Nephron progenitor cell (in vitro differentiated cells): ENCODE measurements at regions not wholly inside any gene's neighbourhood (a gene's known extent, or its start where the extent isn't known, plus 50 kb on each side); places are given as distances from the start of the nearest gene placed in this dataset.

ENCODE experiments used
- DNase-seq: peaks from one replicate; pipeline ENCODE4 v3.0.0; 2021
- H3K27ac Mint-ChIP-seq: 2 replicates; pipeline ENCODE4 v1.8.0; 2021; ENCODE audit warnings: mild to moderate bottlenecking, moderate library complexity, mixed read lengths
- H3K27me3 Mint-ChIP-seq: 2 replicates; pipeline ENCODE4 v1.8.0; 2021; ENCODE audit warnings: mild to moderate bottlenecking, low read depth, mixed read lengths; ENCODE audit not compliant: poor library complexity
- H3K36me3 Mint-ChIP-seq: 2 replicates; pipeline ENCODE4 v1.8.0; 2021; ENCODE audit warnings: low read depth, mixed read lengths
- H3K4me1 Mint-ChIP-seq: 2 replicates; pipeline ENCODE4 v1.8.0; 2021; ENCODE audit warnings: mixed read lengths
- H3K4me3 Mint-ChIP-seq: 2 replicates; pipeline ENCODE4 v1.8.0; 2021; ENCODE audit warnings: mild to moderate bottlenecking, moderate library complexity, mixed read lengths
- H3K9me3 Mint-ChIP-seq: 2 replicates; pipeline ENCODE4 v1.8.0; 2021; ENCODE audit warnings: mild to moderate bottlenecking, moderate library complexity, mixed read lengths
- TF ChIP-seq, protein P1 (sequence below): fragments of 200-600 bp; sonication (generic); IDR thresholded peaks from 2 replicates; pipeline ENCODE4 v1.5.0; 2021; ENCODE audit warnings: antibody characterized with exemption

DNA sequence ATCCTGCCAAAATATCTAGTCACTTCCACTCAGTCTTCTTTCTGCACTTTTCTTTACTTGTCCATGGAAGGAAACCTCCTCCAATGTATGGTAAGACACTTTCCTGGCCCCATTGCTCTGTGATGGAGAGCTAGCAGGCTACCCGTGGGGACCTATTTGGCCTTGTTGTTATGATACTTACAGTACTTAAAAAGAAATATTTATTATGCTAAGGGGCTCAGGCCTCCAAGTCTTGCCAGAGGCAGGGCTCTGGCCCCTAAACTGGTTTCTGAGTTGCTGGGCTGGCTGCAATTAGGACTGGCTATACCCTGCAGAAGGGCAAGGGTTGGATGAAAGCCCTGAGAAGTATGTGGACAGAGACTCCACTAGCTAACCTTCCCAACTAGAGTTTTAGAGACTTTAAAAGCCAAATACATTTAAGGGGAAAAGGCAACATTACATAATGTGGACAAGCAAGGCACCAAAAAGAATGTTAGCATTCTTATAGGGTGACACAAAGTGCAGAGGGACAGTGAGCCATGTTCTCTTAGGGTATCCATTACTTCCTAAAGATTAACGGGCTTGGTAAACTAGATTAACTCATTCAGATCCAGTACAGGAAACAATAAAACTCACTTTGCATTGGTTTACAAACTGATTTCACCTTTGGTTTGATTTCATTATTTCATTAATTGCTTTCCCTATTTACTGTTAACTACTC lies 84.9 kb upstream of the INHBA start:
- peaks cover 17% of the 10 kb centered on the region for H3K4me1 Mint-ChIP-seq
- TF ChIP-seq, protein P1, sequence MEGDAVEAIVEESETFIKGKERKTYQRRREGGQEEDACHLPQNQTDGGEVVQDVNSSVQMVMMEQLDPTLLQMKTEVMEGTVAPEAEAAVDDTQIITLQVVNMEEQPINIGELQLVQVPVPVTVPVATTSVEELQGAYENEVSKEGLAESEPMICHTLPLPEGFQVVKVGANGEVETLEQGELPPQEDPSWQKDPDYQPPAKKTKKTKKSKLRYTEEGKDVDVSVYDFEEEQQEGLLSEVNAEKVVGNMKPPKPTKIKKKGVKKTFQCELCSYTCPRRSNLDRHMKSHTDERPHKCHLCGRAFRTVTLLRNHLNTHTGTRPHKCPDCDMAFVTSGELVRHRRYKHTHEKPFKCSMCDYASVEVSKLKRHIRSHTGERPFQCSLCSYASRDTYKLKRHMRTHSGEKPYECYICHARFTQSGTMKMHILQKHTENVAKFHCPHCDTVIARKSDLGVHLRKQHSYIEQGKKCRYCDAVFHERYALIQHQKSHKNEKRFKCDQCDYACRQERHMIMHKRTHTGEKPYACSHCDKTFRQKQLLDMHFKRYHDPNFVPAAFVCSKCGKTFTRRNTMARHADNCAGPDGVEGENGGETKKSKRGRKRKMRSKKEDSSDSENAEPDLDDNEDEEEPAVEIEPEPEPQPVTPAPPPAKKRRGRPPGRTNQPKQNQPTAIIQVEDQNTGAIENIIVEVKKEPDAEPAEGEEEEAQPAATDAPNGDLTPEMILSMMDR, result no peak
- no peak overlapping the region for H3K27ac Mint-ChIP-seq
- no peaks in the 10 kb centered on the region for H3K27me3 Mint-ChIP-seq
- no peak for DNase-seq
- no peaks in the 10 kb centered on the region for H3K9me3 Mint-ChIP-seq
- H3K36me3 Mint-ChIP-seq, result no peaks in the 10 kb centered on the region
- H3K4me3 Mint-ChIP-seq, result no peak overlapping the region

DNA sequence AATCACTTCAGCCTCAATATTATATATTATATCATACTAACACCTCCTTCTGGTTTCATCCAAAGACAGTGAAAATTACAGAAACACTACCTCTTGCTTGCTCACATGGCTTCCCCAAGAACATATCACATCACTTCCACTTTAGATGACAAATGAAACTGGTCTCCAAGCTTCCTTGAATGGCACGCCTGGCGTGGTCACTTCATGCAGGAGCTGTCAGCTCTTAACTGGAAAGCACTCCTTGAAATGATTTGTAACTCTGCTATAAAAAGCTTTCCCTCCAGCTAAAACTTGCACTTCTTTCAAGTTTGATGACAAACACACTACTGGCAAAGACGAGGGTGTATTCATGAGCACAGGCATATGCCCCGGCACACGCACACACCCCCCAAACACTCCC lies 84.1 kb upstream of the INHBA start:
- TF ChIP-seq, protein P1, result no peak
- no peaks in the 10 kb centered on the region for H3K27me3 Mint-ChIP-seq
- H3K4me3 Mint-ChIP-seq, result no peak overlapping the region
- DNase-seq, result no peak
- H3K9me3 Mint-ChIP-seq, result no peaks in the 10 kb centered on the region
- H3K27ac Mint-ChIP-seq, result no peak overlapping the region
- H3K4me1 Mint-ChIP-seq, result peaks cover 17% of the 10 kb centered on the region
- H3K36me3 Mint-ChIP-seq, result no peaks in the 10 kb centered on the region

DNA sequence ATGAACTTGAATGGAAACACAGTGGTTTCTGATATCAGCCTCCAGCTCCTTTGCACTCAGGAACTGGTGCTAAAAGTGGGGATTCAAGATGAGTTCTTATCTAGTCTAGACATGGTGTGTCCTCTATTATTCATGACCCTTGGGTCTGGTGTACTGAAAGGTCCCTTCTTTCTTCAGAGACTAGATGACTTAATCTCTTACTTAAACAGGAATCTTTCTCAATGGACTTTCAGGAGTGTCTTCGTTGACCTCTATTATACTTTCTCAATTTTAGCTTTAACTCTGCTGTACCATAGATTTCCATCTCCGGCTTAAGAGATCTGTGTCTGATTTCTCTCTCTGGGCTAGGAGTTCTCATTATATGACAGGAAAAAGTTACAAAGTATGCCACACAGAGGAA lies 83.5 kb upstream of the INHBA start:
- H3K27me3 Mint-ChIP-seq, result no peaks in the 10 kb centered on the region
- H3K36me3 Mint-ChIP-seq, result no peaks in the 10 kb centered on the region
- no peak overlapping the region for H3K27ac Mint-ChIP-seq
- TF ChIP-seq, protein P1, result no peak
- H3K4me1 Mint-ChIP-seq, result peaks cover 17% of the 10 kb centered on the region
- no peaks in the 10 kb centered on the region for H3K9me3 Mint-ChIP-seq
- no peak overlapping the region for H3K4me3 Mint-ChIP-seq
- DNase-seq, result no peak

DNA sequence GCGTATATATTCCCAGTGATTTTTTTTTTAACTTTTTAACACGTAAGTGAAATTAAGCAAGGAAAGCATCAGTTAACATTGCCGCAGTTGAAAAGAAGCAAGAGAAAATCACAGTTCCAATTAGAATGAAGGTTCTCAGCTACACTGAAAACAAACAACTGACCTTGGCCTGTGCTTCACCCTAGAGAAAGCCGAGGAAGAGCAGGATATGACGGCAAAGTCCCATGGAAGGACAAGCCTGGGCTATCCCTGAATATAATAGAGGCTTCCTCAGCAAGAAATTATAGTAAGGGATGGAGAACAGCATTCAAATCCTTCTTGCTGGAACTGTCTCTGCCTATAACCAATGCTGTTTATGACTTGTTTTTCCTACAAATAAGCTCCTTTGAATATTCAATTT lies 83.0 kb upstream of the INHBA start:
- DNase-seq, result no peak
- Mint-ChIP-seq H3K4me3 (no peak overlapping the region), H3K27ac (no peak overlapping the region), H3K36me3 (no peaks in the 10 kb centered on the region), H3K4me1 (peaks cover 14% of the 10 kb centered on the region), H3K27me3 (no peaks in the 10 kb centered on the region), H3K9me3 (no peaks in the 10 kb centered on the region)
- TF ChIP-seq, protein P1, result no peak

DNA sequence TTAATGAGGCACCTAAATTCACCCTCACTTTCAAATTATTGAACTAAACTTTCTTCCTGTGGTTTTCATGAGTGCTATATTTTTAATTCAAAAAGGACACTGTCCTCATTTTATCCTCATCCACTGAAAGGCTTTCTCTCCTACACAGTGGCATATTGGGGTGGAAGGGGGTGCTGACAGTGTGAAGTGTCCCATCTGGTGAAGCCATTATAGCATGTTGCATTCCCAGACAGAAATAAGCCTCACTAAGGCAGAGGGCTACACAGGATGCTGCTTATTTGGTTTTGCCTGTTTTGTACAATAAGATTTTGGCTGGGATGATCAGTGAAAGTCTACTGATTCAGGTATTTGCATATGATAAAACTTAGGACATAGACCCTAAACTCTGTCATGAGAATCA lies 82.4 kb upstream of the INHBA start:
- TF ChIP-seq, protein P1, result no peak
- Mint-ChIP-seq H3K27ac (no peak overlapping the region), H3K36me3 (no peaks in the 10 kb centered on the region), H3K4me3 (no peak overlapping the region), H3K9me3 (no peaks in the 10 kb centered on the region), H3K27me3 (no peaks in the 10 kb centered on the region), H3K4me1 (peaks cover 8% of the 10 kb centered on the region)
- DNase-seq, result no peak

DNA sequence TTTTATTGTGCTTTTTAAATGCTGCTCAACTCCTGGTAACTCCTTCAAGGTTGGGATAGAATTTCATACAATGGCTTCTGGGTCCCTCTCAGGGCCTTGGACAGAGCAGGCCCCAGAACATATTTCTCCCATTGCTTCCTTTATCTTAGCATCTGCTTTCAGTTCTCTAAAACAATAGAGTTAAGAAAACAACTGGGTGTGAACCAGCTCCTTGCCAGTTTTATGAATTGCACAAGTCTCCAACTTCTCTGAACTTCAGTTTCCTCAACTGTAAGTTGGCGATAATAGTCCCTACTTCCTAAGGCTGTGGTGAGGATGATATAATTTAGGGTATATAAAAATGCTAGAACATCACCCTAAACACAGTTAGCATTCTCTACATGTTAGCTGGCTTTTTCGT lies 77.0 kb upstream of the INHBA start:
- H3K27me3 Mint-ChIP-seq, result no peaks in the 10 kb centered on the region
- DNase-seq, result no peak
- no peaks in the 10 kb centered on the region for H3K9me3 Mint-ChIP-seq
- no peak overlapping the region for H3K4me3 Mint-ChIP-seq
- no peaks in the 10 kb centered on the region for H3K4me1 Mint-ChIP-seq
- no peaks in the 10 kb centered on the region for H3K36me3 Mint-ChIP-seq
- H3K27ac Mint-ChIP-seq, result no peak overlapping the region
- TF ChIP-seq, protein P1, result no peak
